PC-3 (cell line): ENCODE measurements at regions not wholly inside any gene's neighbourhood (a gene's known extent, or its start where the extent isn't known, plus 50 kb on each side); places are given as distances from the start of the nearest gene placed in this dataset.

ENCODE experiments used
- ATAC-seq: fragments of 200-7000 bp; cut with Tn5 transposase; 2 replicates; pipeline ENCODE4 v1.9.1; 2020; ENCODE audit warnings: mild to moderate bottlenecking, moderate library complexity
- BruUV-seq: library from RNA; stranded (reverse); fragments of 400-500 nt; replicated peaks from 2 replicates; lab custom pipeline; 2021; lab: Mats Ljungman, UMichigan
- CTCF ChIA-PET: fragments of 300-600 bp; sonication (Branson Sonifier 250); formaldehyde crosslinking; loops from one replicate; lab custom pipeline; 2022; ENCODE audit warnings: antibody characterized with exemption; lab: Charles Lee
- POLR2A ChIA-PET: fragments of 300-600 bp; sonication (Branson Sonifier 250); formaldehyde crosslinking; loops from one replicate; lab custom pipeline; 2022; ENCODE audit warnings: antibody characterized with exemption; ENCODE audit not compliant: unreplicated experiment; lab: Charles Lee
- DNase-seq: peaks from one replicate; pipeline ENCODE4 v3.0.0-alpha.2; 2015
- H2AFZ ChIP-seq: fragments of 300-600 bp; sonication (generic); 2 replicates; pipeline ENCODE4 v1.6.0; 2016; ENCODE audit warnings: antibody characterized with exemption, low read length
- H3F3A ChIP-seq: fragments of 300-600 bp; sonication (generic); one replicate; pipeline ENCODE4 v1.6.0; 2017; ENCODE audit warnings: antibody characterized with exemption, low read length, control low read depth, mild to moderate bottlenecking; ENCODE audit not compliant: unreplicated experiment
- H3K27ac ChIP-seq: fragments of 300-600 bp; sonication (generic); 2 replicates; pipeline ENCODE4 v1.5.1; 2016; ENCODE audit warnings: mild to moderate bottlenecking, low read length
- H3K27me3 ChIP-seq: fragments of 300-600 bp; sonication (generic); 2 replicates; pipeline ENCODE4 v1.6.1; 2016; ENCODE audit warnings: low read length, mixed read lengths
- H3K36me3 ChIP-seq: fragments of 300-600 bp; sonication (generic); 2 replicates; pipeline ENCODE4 v1.6.1; 2016; ENCODE audit warnings: low read depth, mixed run types, low read length, mixed read lengths
- H3K4me1 ChIP-seq: fragments of 300-600 bp; sonication (generic); 2 replicates; pipeline ENCODE4 v1.5.1; 2016; ENCODE audit warnings: low read length; ENCODE audit not compliant: insufficient read depth
- H3K4me2 ChIP-seq: fragments of 300-600 bp; sonication (generic); 2 replicates; pipeline ENCODE4 v1.6.0; 2016; ENCODE audit warnings: low read length
- H3K4me3 ChIP-seq: fragments of 300-600 bp; sonication (generic); 2 replicates; pipeline ENCODE4 v1.5.1; 2016; ENCODE audit warnings: mild to moderate bottlenecking, low read length, mixed read lengths
- H3K79me2 ChIP-seq: fragments of 300-600 bp; sonication (generic); 2 replicates; pipeline ENCODE4 v1.6.1; 2017; ENCODE audit warnings: low read length, mixed read lengths
- H3K9ac ChIP-seq: fragments of 300-600 bp; sonication (generic); 2 replicates; pipeline ENCODE4 v1.6.0; 2016; ENCODE audit warnings: mild to moderate bottlenecking, low read length
- H3K9me2 ChIP-seq: fragments of 300-600 bp; sonication (generic); replicated peaks from 2 replicates; pipeline ENCODE4 v1.6.1; 2016; ENCODE audit warnings: mixed run types, low read length, mixed read lengths
- H3K9me3 ChIP-seq: fragments of 300-600 bp; sonication (generic); 2 replicates; pipeline ENCODE4 v1.6.1; 2016; ENCODE audit warnings: low read length, mixed read lengths
- H4K20me1 ChIP-seq: fragments of 300-600 bp; sonication (generic); 2 replicates; pipeline ENCODE4 v1.6.1; 2016; ENCODE audit warnings: low read length, mixed read lengths
- EZH2 ChIP-seq: fragments of 300-600 bp; sonication (generic); IDR thresholded peaks from one replicate; pipeline ENCODE4 v1.6.1; 2017; ENCODE audit warnings: antibody characterized with exemption, mild to moderate bottlenecking, low read length; ENCODE audit not compliant: unreplicated experiment
- EZH2phosphoT487 ChIP-seq: fragments of 300-600 bp; sonication (generic); IDR thresholded peaks from 2 replicates; pipeline ENCODE4 v1.6.1; 2018; ENCODE audit warnings: mild to moderate bottlenecking, antibody characterized with exemption, low read length, borderline replicate concordance
- intact Hi-C: fragments of 100-400 bp; cut with micrococcal nuclease; formaldehyde crosslinking; loops from 2 replicates; pipeline ENCODE4 v1.9.0; 2023
- TF ChIP-seq, protein P1 (sequence below): fragments of 300-600 bp; sonication (generic); conservative IDR thresholded peaks from 2 replicates; pipeline ENCODE4 v1.5.1; 2017; ENCODE audit warnings: antibody characterized with exemption, low read depth, mild to moderate bottlenecking, low read length

DNA sequence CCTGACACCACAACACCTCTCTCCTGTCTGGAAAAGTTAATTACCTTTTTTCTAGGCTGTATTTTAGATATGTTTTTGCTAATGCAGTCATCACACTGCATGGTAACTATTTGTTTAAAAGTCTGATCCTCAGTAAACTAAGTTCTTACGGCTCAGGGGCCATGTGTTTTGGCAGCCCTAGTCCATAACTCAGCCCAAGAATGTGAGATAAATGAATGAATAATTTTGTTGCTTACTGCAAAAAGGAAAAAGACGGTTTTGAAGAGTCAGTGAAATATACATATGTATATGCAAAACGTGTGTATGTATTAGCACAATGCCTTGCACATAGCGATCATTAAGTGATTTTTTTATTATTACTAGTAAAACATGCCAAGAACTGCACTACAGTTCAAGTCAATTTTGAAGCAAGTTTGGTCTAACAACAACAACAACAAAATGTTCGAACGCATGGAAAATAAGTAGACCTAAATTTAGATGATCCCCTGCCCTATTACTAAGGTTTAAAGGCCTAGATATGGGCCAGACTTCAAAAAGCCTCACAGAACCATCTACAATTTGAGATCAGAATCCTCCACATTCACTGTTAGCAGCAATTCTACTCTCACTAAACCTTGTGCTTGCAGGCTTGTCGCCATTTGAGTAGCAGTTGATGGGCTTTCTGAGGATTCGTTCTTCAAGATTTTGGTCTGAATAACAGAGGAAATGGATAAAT lies 140.0 kb downstream of the NDUFA12 start:
- H4K20me1 ChIP-seq, result no peaks in the 10 kb centered on the region
- H3K4me2 ChIP-seq, result no peak overlapping the region
- TF ChIP-seq, protein P1, sequence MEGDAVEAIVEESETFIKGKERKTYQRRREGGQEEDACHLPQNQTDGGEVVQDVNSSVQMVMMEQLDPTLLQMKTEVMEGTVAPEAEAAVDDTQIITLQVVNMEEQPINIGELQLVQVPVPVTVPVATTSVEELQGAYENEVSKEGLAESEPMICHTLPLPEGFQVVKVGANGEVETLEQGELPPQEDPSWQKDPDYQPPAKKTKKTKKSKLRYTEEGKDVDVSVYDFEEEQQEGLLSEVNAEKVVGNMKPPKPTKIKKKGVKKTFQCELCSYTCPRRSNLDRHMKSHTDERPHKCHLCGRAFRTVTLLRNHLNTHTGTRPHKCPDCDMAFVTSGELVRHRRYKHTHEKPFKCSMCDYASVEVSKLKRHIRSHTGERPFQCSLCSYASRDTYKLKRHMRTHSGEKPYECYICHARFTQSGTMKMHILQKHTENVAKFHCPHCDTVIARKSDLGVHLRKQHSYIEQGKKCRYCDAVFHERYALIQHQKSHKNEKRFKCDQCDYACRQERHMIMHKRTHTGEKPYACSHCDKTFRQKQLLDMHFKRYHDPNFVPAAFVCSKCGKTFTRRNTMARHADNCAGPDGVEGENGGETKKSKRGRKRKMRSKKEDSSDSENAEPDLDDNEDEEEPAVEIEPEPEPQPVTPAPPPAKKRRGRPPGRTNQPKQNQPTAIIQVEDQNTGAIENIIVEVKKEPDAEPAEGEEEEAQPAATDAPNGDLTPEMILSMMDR, result no peak
- TF ChIP-seq EZH2phosphoT487, result no peak
- no peak for TF ChIP-seq EZH2
- H3K9me3 ChIP-seq, result no peaks in the 10 kb centered on the region
- no peaks in the 10 kb centered on the region for H3K9me2 ChIP-seq
- H3F3A ChIP-seq, result no peaks in the 10 kb centered on the region
- CTCF ChIA-PET, result no interaction called here
- H3K9ac ChIP-seq, result no peak overlapping the region
- no peaks in the 10 kb centered on the region for H3K36me3 ChIP-seq
- H3K27me3 ChIP-seq, result peaks cover 71% of the 10 kb centered on the region
- H3K4me3 ChIP-seq, result no peak overlapping the region
- no peak for ATAC-seq
- H3K79me2 ChIP-seq, result no peaks in the 10 kb centered on the region
- H3K4me1 ChIP-seq, result no peaks in the 10 kb centered on the region
- intact Hi-C loops, result no loop called here
- no peak overlapping the region for H2AFZ ChIP-seq
- BruUV-seq, result no TSS peak
- POLR2A ChIA-PET, result no interaction called here
- DNase-seq, result no peak
- no peak overlapping the region for H3K27ac ChIP-seq

DNA sequence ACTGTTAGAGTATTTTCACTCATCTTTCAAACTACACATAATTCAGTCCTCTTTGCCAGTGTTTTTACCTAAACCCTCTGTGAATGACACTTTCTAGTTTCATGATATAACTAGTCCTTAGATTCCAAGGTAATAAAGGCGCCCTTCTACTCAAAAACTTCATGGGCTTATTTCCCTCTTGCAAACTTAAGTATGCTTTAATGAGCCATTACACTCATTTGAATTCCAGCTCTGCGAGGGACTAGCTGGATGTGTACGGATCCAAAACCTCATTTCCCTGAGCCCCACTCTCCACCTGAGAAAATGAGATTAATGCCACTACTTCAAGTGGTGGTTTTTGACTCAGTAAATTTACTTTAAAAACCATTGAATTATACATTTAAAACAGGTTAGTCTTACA lies 141.1 kb downstream of the NDUFA12 start:
- CTCF ChIA-PET, result no interaction called here

More for the DNA sequence above, 141.1 kb downstream of the NDUFA12 start:
- Histone ChIP-seq H3K4me3 (no peak overlapping the region), H3K36me3 (no peaks in the 10 kb centered on the region), H3K9ac (no peak overlapping the region), H3F3A (no peaks in the 10 kb centered on the region), H4K20me1 (no peaks in the 10 kb centered on the region), H3K4me1 (no peaks in the 10 kb centered on the region), H3K79me2 (no peaks in the 10 kb centered on the region), H3K4me2 (no peak overlapping the region), H2AFZ (no peak overlapping the region), H3K9me3 (no peaks in the 10 kb centered on the region), H3K9me2 (no peaks in the 10 kb centered on the region), H3K27ac (no peak overlapping the region), H3K27me3 (peaks cover 76% of the 10 kb centered on the region)
- no TSS peak for BruUV-seq
- ATAC-seq (no peak), DNase-seq (no peak)
- POLR2A ChIA-PET, result no interaction called here
- intact Hi-C loops, result no loop called here
- TF ChIP-seq EZH2 (no peak), EZH2phosphoT487 (no peak)
- TF ChIP-seq, protein P1, result no peak
